SW 1271 (cell line): ENCODE measurements at regions not wholly inside any gene's neighbourhood (a gene's known extent, or its start where the extent isn't known, plus 50 kb on each side); places are given as distances from the start of the nearest gene placed in this dataset.
"Not testable (repeated sequence)": the region's sequence is repeated elsewhere in the genome, so short reads cannot be mapped to it uniquely, and the experiment has no call there.

ENCODE experiments used
- DNase-seq, 2 experiments: peaks; one replicate each; lab custom pipeline; 2025; lab: John Stamatoyannopoulos, UW

DNA sequence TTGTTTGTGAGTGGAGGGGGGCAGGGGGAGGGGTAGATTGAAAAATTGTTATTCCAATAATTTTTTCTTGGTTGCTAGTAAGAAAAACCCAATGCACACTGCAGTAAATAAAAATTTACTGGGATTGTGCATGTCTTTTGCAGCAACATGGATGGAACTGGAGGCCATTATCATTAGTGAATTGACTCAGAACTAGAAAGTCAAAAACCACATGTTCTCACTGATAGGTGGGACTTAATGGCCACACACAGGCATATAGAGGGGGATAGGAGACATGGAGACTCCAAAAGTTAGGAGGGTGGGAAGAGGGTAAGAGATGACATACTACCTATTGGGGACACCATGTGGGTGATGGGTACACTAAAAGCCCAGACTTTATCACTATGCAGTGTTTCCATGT lies 67.2 kb downstream of the BUB3 start:
- DNase-seq = no peak

DNA sequence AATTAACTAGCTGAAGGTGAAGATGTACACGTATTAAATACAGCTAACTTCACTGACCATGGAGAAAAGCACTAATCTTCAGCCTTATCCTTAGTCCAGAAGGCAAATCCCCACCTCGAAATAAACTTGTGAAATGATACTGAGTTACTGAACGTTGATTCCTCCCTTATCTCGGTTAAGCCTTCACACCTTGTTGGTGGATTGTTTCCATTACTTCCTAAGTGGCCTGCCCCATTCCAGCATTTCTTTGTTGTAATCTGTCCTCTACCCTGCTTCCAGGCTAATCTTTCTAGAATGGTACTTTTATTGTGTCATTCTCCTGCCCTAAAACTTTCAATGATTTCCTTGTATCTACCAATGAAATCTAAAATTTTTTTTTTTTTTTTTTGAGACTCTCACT lies 68.6 kb downstream of the BUB3 start:
- DNase-seq = no peak

DNA sequence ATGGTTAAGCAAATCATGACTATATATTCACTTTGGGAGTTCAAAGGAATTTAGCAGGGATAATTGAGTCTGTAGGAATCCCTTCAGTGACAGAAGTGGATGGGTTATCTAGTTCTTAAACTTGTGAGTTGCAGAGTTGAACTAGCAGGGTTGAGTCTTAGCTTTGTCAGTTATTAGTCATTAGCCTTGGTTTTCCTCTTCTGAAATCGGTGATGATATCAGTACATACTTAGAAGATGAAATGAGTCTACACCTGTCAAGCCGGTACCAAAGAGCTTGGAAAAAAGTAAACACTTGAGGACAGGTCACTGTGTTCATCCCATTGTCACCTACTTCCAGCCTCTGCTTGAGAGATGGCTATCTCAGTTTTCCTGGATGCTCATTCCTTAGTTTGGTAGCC lies 73.5 kb downstream of the BUB3 start:
- no peak for DNase-seq

DNA sequence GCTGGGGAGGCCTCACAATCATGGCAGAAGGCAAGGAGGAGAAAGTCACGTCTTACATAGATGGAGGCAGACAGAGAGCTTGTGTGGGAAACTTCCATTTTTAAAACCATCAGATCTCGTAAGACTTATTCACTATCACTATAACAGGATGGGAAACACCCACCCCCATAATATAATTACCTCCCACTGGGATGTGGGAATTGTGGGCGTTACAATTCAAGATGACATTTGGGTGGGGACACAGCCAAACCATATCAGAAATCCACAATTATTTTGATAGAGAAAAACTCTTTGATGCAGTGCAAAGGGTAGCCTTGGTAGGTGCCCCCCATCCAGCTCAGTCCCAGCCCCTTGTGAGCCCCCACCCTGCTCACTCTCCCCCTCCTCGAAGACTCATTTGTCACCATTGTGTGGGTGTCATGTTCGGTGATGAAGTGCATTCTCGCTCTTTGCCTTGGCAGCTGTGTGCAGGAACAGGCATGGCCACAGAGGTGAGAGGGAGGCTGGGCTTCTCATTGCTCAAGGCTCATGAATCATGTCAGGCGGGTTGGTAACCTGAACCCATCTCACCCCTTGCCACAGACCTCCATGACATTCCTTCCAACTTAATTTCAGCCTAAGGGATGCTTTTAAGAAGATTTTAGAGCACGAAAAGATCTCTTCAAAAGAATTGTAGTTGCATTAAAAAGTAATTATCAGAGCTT lies 75.9 kb downstream of the BUB3 start:
- DNase-seq = no peak

DNA sequence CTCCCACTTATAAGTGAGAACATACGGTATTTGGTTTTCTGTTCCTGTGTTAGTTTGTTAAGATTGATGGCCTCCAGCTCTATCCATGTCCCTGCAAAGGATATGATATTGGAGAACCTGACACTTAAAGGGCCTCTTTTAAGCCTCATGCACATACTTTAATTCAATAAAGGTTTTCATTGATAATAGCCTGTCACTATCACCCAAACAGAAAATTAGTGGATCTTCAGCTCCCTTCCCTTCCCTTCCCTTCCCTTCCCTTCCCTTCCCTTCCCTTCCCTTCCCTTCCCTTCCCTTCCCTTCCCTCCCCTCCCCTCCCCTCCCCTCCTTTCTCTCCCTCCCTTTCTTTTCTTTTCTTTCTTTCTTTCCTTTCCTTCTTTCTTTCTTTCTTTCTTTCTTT lies 78.7 kb downstream of the BUB3 start:
- DNase-seq = not testable (repeated sequence)

DNA sequence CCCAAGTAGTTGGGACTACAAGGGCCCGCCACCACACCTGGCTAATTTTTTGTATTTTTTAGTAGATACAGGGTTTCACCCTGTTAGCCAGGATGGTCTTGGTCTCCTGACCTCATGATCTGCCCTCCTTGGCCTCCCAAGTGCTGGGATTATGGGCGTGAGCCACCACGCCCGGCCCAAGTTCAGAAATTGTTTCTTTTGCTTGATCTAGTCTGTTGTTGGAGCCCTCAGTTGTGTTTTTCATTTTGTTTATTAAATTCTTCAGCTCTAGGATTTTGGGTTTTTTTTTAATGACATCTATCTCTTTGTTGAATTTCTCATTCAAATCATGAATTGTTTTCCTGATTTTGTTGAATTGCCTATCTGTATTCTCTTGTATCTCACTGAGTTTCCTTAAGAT lies 80.8 kb downstream of the BUB3 start:
- not testable (repeated sequence) for DNase-seq

DNA sequence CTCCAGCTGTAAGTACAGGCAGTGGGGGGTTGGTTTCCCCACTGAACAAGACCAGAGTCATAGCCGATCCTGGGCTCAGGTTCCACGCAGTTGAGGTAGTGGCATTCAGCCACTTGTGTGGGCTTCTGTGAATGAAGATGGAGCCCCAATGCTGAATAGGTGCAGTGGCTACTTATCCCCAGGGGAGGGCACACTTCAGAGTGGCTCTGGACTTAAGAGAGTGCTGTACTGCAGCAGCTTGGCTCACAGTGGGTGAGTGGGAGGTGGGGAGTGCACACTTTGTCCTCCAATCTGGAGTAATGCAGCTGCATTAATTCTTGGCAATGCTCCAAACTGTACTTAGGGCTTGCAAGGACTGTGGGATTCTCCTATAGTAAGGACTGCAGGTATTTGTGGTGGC lies 81.9 kb downstream of the BUB3 start:
- DNase-seq = no peak

DNA sequence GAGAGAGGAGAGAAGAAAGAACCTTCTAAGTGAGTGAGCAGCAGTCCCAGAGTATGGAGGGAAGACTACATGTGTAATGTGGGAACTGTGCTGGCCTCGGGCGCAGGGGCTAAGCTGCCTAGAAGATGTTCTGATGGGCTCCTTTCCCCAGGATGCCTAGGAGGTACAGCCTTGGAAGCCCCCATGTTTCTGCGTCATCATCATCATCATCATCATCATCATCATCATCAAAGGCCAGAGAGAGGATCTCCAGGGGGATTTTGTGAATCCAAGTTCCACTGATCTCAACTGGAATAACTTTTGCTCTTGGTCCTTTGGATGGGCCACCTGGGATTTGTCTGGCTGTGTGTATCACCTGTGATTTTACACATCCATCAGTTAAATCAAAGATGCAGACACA lies 86.0 kb downstream of the BUB3 start:
- no peak for DNase-seq

DNA sequence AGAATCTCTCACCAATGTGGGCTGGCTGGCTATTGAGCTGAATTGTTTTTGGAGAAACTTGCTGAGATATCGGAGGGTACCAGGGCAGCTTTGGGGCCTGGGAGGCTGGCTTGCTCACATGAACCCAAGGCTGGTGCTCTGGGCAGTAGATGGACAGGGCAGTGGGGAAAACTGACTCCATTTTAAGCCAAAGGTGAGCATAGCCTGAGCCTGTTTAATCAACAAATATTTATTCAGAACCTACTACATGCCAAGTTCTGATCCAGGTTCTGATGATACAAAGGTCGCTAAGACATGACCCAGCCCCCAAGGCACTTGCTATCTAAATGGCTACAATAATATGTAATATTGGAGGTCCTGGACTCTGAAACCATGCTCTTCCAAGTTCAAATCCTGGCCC lies 86.6 kb downstream of the BUB3 start:
- no peak for DNase-seq

DNA sequence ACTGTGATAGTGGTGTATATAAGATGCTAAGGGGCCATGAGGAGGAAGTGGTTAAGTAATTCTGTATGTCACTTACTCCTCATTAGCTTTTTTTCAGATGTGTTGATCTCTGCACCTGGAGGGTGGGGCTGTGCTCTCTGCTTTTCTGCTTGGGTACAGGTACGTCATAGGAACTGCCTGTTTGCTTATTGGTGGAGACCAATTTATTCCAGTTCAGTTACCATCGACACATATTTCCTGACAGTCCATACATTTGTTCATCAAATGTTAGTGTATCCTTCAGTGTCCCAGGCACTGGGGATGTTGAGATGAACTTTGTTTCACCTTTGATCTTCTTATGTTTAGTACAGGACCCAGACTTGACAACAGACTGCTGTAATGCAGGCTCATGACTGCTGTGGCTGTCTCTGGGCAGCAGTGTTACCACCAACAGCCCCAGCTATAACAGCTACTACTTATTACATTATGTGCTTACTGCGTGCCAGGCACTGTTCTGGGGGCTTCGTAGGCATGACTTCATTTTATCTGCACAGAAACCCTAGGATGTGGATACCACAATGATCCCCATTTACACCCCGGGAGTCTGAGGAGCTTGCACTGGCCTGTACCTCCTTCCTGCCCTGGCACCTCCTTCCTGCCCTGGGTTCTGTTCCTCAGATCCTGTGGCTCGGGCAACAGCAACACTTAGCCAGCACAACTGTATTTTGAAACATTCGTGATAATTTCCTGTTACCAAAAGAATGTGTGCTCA lies 87.4 kb downstream of the BUB3 start:
- DNase-seq = no peak

DNA sequence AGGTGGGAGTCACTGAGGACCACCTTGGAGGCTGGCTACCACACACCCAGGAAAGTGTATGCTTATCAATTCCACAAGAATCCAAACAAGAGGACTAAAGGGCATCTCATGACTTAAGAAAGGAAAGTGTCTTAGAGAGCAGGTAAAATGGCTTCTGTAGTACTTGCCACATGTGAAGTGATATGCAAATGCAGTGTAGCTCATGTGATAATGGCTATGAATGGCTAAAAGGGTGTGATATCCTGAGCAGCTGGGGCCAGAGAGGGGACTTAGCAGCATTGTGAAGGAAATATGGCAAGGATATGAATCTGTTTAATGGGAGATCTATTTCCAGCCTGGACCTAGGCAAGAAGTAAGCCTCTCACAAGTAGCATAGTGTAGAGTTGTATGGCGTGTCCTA lies 90.5 kb downstream of the BUB3 start:
- no peak for DNase-seq

DNA sequence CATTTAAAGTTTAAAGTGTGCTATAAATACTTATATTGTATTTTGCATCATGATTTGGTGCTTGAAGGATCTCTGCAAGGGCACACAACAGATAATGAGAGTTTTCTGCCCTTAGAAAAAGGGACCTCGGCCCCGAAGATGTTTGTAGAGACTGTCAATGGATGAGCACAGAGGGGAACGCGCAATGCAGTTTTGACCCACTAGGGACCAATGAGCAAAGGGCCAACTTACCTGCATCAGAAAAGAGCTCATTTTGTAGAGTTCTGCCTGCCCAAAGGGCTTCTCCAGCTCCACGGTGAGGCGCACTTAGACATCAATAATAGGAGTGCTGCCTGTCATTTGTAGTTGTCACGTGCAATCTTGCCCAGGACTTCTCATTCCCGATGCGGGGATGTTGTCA lies 91.1 kb downstream of the BUB3 start:
- no peak for DNase-seq

DNA sequence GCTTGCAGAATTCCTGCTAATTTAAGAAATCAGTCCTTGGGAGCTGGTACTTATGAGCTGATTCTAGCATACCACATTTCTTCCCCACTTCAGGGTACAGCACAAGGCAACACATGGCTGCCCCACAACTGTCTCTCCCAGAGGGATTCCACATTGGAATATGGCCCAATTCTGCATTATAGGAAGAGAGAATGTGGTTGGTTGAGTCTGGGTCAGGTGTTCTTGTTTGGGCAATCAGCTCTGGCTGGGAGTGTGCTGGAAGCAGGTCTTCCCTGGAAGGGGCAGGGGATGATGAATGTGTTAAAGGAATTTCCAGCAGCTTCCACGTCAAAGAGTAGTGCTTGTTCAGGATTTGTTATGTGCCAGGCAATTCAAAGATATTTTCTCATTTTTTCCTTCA lies 95.7 kb downstream of the BUB3 start:
- no peak for DNase-seq

DNA sequence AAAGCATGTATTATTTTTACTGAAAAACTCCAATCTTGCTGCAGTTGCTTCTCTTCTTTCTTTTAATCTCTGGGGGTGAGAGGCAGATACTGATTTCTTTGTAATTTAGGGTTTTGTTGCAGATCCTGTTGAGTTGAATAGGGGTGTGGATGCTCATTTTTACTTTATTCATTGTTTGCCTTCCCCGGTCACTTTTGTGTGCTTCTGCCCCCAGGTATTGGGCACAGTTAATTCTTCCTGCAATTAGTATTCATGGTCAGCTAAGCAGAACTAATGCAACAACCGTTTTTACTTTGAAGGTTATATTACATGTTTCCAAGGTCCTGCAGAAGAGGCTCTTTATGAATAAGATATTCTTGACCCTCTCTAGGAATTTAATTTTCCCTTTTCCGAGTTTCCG lies 96.4 kb downstream of the BUB3 start:
- no peak for DNase-seq

DNA sequence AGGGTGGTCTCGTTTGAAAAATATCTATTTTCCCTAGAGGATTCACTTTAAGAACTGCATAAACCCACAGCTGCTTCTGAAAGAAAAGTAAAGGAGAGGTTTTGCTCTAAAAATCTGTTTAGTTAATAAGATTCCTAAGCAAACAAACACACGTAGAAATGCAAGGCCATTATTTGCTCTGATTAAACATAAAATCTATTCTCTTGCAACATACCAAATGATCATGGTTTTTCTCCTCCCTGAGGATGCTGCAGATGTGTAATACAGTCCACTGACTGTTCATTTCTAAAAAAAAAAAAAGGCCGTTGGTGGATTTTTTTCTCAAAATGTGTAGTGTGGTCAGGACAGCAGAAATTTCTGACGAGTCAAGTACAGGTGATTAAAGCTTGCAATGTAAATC lies 98.6 kb downstream of the BUB3 start:
- no peak for DNase-seq

DNA sequence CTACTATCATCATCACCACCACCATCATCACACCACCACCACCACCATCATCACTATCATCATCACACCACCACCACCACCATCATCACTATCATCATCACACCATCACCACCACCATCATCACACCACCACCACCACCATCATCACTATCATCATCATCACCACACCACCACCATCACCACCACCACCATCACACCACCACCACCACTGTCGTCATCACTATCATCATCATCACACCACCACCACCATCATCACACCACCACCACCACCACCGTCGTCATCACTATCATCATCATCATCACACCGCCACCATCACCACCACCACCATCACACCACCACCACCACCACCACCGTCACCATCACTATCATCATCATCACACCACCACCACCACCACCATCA lies 100.1 kb downstream of the BUB3 start:
- DNase-seq = not testable (repeated sequence)

DNA sequence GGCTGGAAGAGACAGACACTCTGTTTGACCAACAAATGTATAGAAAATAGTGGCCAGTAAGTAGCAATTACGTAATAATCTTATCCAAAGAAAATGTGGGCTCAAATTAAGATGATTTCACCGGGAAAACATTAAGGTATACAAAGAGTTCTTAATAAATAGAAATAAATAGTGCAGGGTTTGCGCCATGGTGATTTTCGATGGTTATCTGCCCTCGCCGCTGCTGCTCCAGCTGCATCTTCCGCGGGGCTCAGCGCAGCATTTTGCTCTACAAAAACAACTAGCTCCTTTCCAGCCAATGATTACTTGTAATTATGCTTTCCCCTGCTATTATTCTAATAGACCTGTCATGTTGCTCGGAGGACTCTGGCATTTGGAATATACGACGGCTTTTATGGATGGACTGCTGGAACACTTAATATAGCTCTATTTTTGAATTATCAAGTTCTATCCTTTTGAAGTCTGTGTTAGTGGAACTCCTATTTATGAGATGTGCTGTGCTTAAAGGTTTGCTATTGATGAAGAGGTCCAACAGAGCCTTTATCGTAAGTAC lies 103.8 kb downstream of the BUB3 start:
- no peak for DNase-seq

DNA sequence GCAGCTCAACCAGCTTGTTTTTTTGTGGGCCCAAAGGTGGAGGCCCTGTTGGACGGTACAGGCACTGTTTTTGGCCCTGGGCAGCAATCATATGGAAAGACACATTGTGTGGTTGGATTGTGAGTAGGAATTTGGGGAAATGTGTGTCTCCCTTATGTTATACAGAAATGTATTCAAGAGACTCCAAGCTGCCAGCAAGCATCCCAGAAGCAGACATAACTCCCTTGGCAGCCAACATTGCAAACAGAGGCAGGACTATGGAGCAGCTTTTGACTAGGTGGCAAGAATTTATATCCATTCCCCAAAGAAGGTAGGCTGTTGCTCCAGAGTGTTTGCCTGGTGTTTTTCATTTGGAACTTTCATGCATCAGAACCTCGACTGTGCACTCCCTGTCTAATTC lies 104.9 kb downstream of the BUB3 start:
- no peak for DNase-seq

DNA sequence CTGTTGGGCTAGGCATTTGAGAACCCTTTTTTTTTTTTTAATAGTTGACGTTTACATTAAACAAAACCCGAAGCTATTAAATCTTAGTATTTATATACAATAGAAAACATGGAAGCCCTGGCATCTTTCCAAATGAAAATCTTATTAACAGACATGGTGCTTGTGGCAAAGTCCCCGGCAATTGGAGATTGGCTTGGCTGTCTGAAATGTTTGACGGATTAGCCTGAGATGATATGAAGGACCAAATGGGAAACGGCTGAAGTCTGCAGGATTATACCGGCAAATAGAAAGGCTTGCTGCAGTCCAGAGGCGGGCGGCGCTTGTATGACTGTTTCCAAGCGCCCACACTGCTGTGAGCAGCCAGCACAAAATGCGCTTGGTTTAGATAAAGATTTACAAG lies 105.6 kb downstream of the BUB3 start:
- no peak for DNase-seq

DNA sequence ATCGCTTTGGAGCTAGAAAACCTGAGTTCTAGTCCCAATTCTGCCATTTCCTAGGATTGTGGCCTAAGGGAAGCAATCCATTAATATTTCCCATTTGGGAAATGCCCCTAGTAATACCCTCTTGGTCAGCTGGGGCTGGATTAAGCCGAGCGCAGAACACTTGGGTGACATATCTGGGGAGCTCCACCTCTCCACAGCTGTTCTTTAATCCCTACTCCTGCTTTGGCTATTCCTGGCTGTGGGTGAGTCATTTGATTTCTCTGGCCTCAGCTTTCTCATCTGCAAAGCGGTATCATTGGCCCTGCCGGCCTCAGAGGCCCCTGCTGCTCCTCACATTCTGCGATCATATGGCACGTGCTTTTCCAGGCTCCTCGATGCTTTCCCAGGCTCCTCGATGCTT lies 108.3 kb downstream of the BUB3 start:
- DNase-seq = no peak

DNA sequence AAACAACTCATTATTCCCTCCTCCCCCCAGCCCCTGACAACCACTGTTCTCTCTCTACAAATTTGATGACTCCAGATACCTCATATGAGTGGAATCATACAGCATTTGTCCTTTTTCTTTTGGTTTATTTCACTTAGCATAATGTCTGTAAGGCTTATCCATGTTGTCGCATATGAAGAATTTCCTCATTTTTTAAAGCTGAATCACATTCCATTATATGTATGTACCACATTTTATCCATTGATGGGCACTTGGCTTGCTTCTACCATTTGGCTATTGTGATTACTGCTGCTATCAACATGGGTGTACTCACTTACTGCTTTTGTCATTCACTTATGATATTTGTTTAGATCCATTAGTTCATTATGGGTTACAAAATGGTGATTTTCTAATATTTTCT lies 112.8 kb downstream of the BUB3 start:
- no peak for DNase-seq

DNA sequence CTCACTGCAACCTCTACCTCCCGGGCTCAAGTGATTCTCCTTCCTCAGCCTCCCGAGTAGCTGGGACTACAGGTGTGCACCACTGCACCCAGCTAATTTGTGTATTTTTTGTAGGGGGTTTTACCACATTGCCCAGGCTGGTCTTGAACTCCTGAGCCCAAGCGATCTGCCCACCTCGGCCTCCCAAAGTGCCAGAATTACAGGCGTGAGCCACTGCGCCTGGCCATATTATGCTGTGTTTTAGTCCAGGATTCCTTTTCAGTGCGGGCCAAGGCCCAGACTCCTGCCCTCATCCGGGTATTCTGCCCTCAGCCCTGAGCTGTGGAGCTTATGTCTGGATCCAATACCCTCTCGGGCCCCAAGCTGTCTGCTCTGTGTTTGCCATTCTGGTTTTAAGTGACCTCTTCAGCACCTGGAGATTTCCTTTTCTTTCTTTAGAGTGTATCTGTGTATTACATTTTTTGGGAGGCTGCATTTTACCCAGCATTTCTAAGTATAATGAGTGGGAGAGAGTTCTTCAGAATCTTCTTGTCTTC lies 114.9 kb downstream of the BUB3 start:
- DNase-seq = no peak

DNA sequence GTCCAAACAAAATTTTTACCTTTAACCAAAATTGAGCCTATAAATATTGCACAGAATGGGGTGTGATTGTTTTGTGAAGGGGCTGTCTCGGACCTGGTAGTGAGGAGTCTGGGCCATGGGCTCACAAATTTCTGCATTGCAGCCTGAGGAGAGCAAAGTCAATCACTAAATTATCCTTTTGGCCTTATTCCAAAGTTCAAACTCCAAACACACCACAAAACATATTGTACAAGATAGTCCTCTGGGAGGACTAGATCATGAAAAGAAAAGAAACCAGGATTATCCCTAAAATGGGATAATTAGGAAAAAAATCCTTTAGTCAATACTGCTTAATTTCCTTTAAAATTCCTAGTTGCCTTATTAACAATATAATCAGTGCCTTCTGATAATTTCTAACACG lies 115.5 kb downstream of the BUB3 start:
- no peak for DNase-seq
